ENCODE measurements at regions not wholly inside any gene's neighbourhood (a gene's known extent, or its start where the extent isn't known, plus 50 kb on each side); places are given as distances from the start of the nearest gene placed in this dataset.
"Not testable (repeated sequence)": the region's sequence is repeated elsewhere in the genome, so short reads cannot be mapped to it uniquely, and the experiment has no call there.

DNA sequence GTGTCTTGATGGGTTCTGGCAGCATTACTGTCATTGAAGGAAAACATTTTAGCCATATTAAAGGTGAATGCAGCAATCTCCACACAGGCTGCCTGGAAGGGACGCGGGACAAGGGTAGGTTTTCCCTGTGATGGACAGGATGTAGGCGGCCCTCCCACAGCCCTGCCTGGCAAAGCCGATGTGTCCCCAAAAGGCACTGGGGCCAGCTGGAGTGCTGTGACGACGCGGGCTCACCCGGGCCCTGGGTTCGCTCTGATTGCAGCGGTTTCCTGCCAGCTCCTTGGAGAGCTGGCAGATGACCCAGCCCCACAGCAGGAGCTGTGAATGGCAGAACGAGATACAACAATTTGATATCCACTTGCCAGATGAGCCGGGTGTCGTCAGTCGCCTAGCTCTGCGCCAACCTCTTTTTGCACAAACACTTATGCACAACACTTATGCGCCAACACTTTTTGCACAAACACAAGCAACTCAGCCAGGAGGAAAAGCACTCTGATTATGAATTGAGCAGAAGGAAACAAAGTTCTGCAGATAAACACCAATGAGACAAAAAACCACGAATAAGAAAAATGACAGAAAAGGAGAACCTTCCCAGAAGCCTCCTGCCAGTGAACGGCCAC lies 207.5 kb downstream of the ADRA2C start:
- not testable (repeated sequence) for TF ChIP-seq CTCF (optimal IDR thresholded peaks at IDR 0.05 in 1 of 3, IDR thresholded peaks at IDR 0.05 in 1 of 3, conservative IDR thresholded peaks at IDR 0.05 in 1 of 3; ENCODE audit: extremely low read depth in 1 of 3, insufficient read depth in 2 of 3, low read length in 3 of 3); EZH2 (IDR thresholded peaks at IDR 0.05; ENCODE audit: low read length)
